Motor neuron (in vitro differentiated cells): ENCODE measurements at regions not wholly inside any gene's neighbourhood (a gene's known extent, or its start where the extent isn't known, plus 50 kb on each side); places are given as distances from the start of the nearest gene placed in this dataset.
A peak's percentile ranks its signal among the peaks of the same experiment; 100 is the strongest.
"Not testable (repeated sequence)": the region's sequence is repeated elsewhere in the genome, so short reads cannot be mapped to it uniquely, and the experiment has no call there.

ENCODE experiments used
- ATAC-seq, 8 experiments: fragments of 200-7000 bp; cut with Tn5 transposase; replicated peaks in 6 of 8; 2 replicates each; pipeline ENCODE4 v1.8.0; 2021; ENCODE audit warnings: mild to moderate bottlenecking in 8 of 8, moderate library complexity in 8 of 8
- H3K27ac ChIP-seq, 2 donors: fragments of 250-450 bp; sonication (Bioruptor Pico); 2 replicates each; pipeline ENCODE4 v1.9.0; 2021; ENCODE audit warnings: antibody characterized with exemption in 2 of 2, mild to moderate bottlenecking in 2 of 2, moderate library complexity in 1 of 2
- H3K4me1 ChIP-seq, 2 donors: fragments of 250-450 bp; sonication (Bioruptor Pico); replicated peaks in 1 of 2; 2 replicates each; pipeline ENCODE4 v1.6.1; 2021; ENCODE audit warnings: antibody characterized with exemption in 2 of 2, mild to moderate bottlenecking in 2 of 2, moderate library complexity in 1 of 2
- H3K4me3 ChIP-seq, 5 donors: fragments of 250-450 bp; sonication (Bioruptor Pico); 2 replicates each; pipeline ENCODE4 v1.9.0; 2021; ENCODE audit warnings: antibody characterized with exemption in 5 of 5, mild to moderate bottlenecking in 5 of 5, moderate library complexity in 4 of 5
- WGBS, 10 experiments: fragments of 450-650 bp; shearing (Covaris generic); methylation state at CpG; one replicate each; pipeline ENCODE4 v1.0.0; 2022; 5-methylcytosine and 5-hydroxymethylcytosine counted together
- in situ Hi-C, 9 experiments: fragments of 400-800 bp; cut with MboI; loops; one replicate each; pipeline ENCODE4 v1.15.0; 2021; ENCODE audit warnings: low sequenced_read_pairs in 9 of 9, low pct_unique_long_range_greater_than_20kb in 2 of 9; ENCODE audit not compliant: unreplicated experiment in 9 of 9

GRCh38 chr10:94146746-94147145, 153.0 kb downstream of the PLCE1 start:
- in situ Hi-C loops, result no loop called here
- Histone ChIP-seq H3K4me3 (no peak overlapping the region), H3K27ac (no peak overlapping the region), H3K4me1 (no peaks in the 10 kb centered on the region)
- ATAC-seq, result no peak
- WGBS, 10 experiments, result 75 to 100% (median 90%) methylated on average over 1 to 5 of the region's 5 CpGs; no CpG with 5 or more reads in 1 of the 10 experiments

GRCh38 chr10:94149702-94150101, 156.0 kb downstream of the PLCE1 start:
- no peak for ATAC-seq
- Histone ChIP-seq H3K27ac (no peak overlapping the region), H3K4me1 (no peaks in the 10 kb centered on the region), H3K4me3 (no peak overlapping the region)
- in situ Hi-C loops, result no loop called here
- 64 to 92% (median 80%) methylated on average over 1 to 2 of the region's 2 CpGs; no CpG with 5 or more reads in 3 of the 10 experiments for WGBS, 10 experiments

- in situ Hi-C loops, result no loop called here
- Histone ChIP-seq H3K4me1 (no peaks in the 10 kb centered on the region), H3K27ac (no peak overlapping the region), H3K4me3 (no peak overlapping the region)
- no peak for ATAC-seq
- 40 to 83% (median 75%) methylated on average over 1 of the region's 1 CpG; no CpG with 5 or more reads in 7 of the 10 experiments for WGBS, 10 experiments
Observed at GRCh38 chr10:94150541-94151184, 156.9 kb downstream of the PLCE1 start.

- no peak overlapping the region for H3K27ac ChIP-seq
- no peaks in the 10 kb centered on the region for H3K4me1 ChIP-seq
- 39 to 100% (median 90%) methylated on average over 1 to 4 of the region's 4 CpGs; no CpG with 5 or more reads in 2 of the 10 experiments for WGBS, 10 experiments
- in situ Hi-C loops, result no loop called here
- peak in 1 of 8 experiments; percentile 21 for ATAC-seq
- H3K4me3 ChIP-seq, result no peak overlapping the region
Observed at GRCh38 chr10:94155722-94156271, 162.1 kb downstream of the PLCE1 start.

- no peaks in the 10 kb centered on the region for H3K4me1 ChIP-seq
- peak in 2 of 8 experiments; percentile 69 to 85 for ATAC-seq
- 0 to 72% (median 39%) methylated on average over 1 to 3 of the region's 3 CpGs; no CpG with 5 or more reads in 2 of the 10 experiments for WGBS, 10 experiments
- no peak overlapping the region for H3K4me3 ChIP-seq
- in situ Hi-C loops, result no loop called here
- no peak overlapping the region for H3K27ac ChIP-seq
Observed at GRCh38 chr10:94156453-94156852, 162.7 kb downstream of the PLCE1 start.

GRCh38 chr10:94165158-94165611, 171.5 kb downstream of the PLCE1 start:
- H3K27ac ChIP-seq, H3K4me1 ChIP-seq, H3K4me3 ChIP-seq, ATAC-seq, in situ Hi-C loops: not testable (repeated sequence)
- 30% methylated on average over 2 of the region's 12 CpGs; no CpG with 5 or more reads in 9 of the 10 experiments for WGBS, 10 experiments

GRCh38 chr10:94172332-94172731, 178.6 kb downstream of the PLCE1 start:
- Histone ChIP-seq H3K4me3 (no peak overlapping the region), H3K27ac (no peak overlapping the region), H3K4me1 (no peaks in the 10 kb centered on the region)
- in situ Hi-C loops, result no loop called here
- peak in 1 of 8 experiments; percentile 28 for ATAC-seq
- 100% methylated on average over 1 to 2 of the region's 2 CpGs; no CpG with 5 or more reads in 6 of the 10 experiments for WGBS, 10 experiments

GRCh38 chr10:94173594-94173993, 179.9 kb downstream of the PLCE1 start:
- no peak for ATAC-seq
- Histone ChIP-seq H3K4me3 (no peak overlapping the region), H3K4me1 (no peaks in the 10 kb centered on the region), H3K27ac (no peak overlapping the region)
- 3 to 86% (median 67%) methylated on average over 1 to 3 of the region's 3 CpGs for WGBS, 10 experiments
- in situ Hi-C loops, result no loop called here

- in situ Hi-C loops, result no loop called here
Observed at GRCh38 chr10:94174838-94175237, 181.1 kb downstream of the PLCE1 start.

GRCh38 chr10:94178475-94179253, 184.1 kb downstream of the NOC3L start:
- Histone ChIP-seq H3K4me3 (no peak overlapping the region), H3K4me1 (no peaks in the 10 kb centered on the region), H3K27ac (no peak overlapping the region)
- no peak for ATAC-seq
- WGBS, 10 experiments, result 40 to 89% (median 72%) methylated on average over 2 to 5 of the region's 5 CpGs; no CpG with 5 or more reads in 1 of the 10 experiments
- in situ Hi-C loops, result no loop called here

More at GRCh38 chr10:94174838-94175237, 181.1 kb downstream of the PLCE1 start:
- H3K4me3 ChIP-seq, result no peak overlapping the region
- no peaks in the 10 kb centered on the region for H3K4me1 ChIP-seq
- ATAC-seq, result no peak
- H3K27ac ChIP-seq, result no peak overlapping the region

GRCh38 chr10:94180576-94180975, 182.2 kb downstream of the NOC3L start:
- ATAC-seq, result no peak
- Histone ChIP-seq H3K27ac (no peak overlapping the region), H3K4me3 (no peak overlapping the region), H3K4me1 (no peaks in the 10 kb centered on the region)
- in situ Hi-C loops, result no loop called here
- 50 to 100% (median 88%) methylated on average over 1 to 2 of the region's 2 CpGs; no CpG with 5 or more reads in 5 of the 10 experiments for WGBS, 10 experiments

GRCh38 chr10:94183666-94184264, 179.0 kb downstream of the NOC3L start:
- 0 to 92% (median 60%) methylated on average over 1 to 5 of the region's 7 CpGs; no CpG with 5 or more reads in 2 of the 10 experiments for WGBS, 10 experiments
- no peaks in the 10 kb centered on the region for H3K4me1 ChIP-seq
- in situ Hi-C loops, result no loop called here
- ATAC-seq, result peak in 2 of 8 experiments; percentile 98 to 99
- no peak overlapping the region for H3K27ac ChIP-seq
- H3K4me3 ChIP-seq, result no peak overlapping the region

GRCh38 chr10:94186722-94187121, 176.0 kb downstream of the NOC3L start:
- Histone ChIP-seq H3K4me1 (no peaks in the 10 kb centered on the region), H3K4me3 (no peak overlapping the region), H3K27ac (no peak overlapping the region)
- 30 to 100% (median 86%) methylated on average over 1 to 2 of the region's 2 CpGs; no CpG with 5 or more reads in 2 of the 10 experiments for WGBS, 10 experiments
- in situ Hi-C loops, result no loop called here
- ATAC-seq, result no peak
